GM12878 (cell line): ENCODE measurements at regions not wholly inside any gene's neighbourhood (a gene's known extent, or its start where the extent isn't known, plus 50 kb on each side); places are given as distances from the start of the nearest gene placed in this dataset.

ENCODE experiments used
- IRF3 ChIP-seq: fragments of 450-650 bp; IDR thresholded peaks from 2 replicates; pipeline ENCODE4 v1.6.1; 2014; ENCODE audit warnings: mild to moderate bottlenecking
- NFIC ChIP-seq: IDR thresholded peaks from 2 replicates; pipeline ENCODE4 v1.6.1; 2012; ENCODE audit warnings: low read depth, mild to moderate bottlenecking, inconsistent platforms, low read length, moderate library complexity
- NKRF ChIP-seq: fragments of 450-650 bp; conservative IDR thresholded peaks from 2 replicates; pipeline ENCODE4 v1.6.1; 2017; ENCODE audit warnings: mild to moderate bottlenecking, moderate library complexity
- NR2C1 ChIP-seq: fragments of 450-650 bp; IDR thresholded peaks from 2 replicates; pipeline ENCODE4 v1.6.1; 2017; ENCODE audit warnings: antibody characterized with exemption, mild to moderate bottlenecking, moderate library complexity
- SREBF1 ChIP-seq: IDR thresholded peaks from 2 replicates; pipeline ENCODE4 v1.6.1; 2012; ENCODE audit warnings: mild to moderate bottlenecking, low read length
- TCF3 ChIP-seq: IDR thresholded peaks from 2 replicates; pipeline ENCODE4 v1.6.1; 2012; ENCODE audit warnings: low read depth, mild to moderate bottlenecking, low read length, borderline replicate concordance; ENCODE audit not compliant: insufficient read depth
- ZBTB40 ChIP-seq: fragments of 450-650 bp; IDR thresholded peaks from 2 replicates; pipeline ENCODE4 v1.6.1; 2016; ENCODE audit warnings: mild to moderate bottlenecking, moderate library complexity, borderline replicate concordance

DNA sequence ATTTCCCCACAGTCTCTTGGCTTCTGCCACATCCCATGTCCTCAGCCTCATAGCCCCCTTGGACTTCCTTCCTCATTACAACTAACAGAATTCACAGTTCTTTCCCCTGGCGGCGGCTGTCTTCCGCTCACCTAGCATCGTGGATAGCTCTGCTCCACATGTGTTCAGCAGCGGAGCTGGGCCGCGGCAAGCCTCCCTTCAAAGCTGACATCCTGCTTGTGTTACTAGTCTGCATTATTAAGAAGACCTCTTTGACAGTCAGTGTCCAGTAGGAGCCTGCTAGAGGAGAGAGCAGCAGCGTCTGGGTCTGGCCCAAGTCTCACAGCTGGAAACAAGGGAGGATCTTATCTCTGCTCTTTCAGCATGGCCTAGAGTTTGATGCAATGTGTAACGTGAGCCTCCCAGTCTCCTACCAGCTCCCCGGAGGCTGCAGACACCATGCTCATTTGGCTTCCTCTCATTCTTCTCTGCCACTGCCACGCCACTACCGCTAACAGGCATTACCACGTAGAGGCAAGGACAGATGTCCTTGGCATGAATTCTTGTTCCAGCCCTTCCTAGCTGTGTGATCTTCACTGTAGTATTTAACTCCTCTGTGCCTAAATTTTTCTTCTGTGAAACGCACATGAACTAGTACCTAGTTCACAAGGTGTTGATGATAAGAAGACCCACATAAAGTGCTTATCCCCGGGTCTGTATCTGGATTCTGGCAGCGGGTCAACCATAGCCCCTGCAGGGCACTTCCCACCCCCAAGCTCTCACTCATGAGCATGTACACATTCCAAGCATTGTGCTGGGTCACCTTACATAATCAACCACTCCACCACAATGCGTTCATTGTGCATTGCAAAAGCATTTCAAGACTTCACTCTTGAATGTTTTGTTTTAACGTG is 107.1 kb upstream of the BACH2 start (continued):
- no peak for TF ChIP-seq TCF3
- TF ChIP-seq IRF3, result no peak
- TF ChIP-seq ZBTB40, result no peak
- no peak for TF ChIP-seq NKRF
- no peak for TF ChIP-seq NFIC
- TF ChIP-seq NR2C1, result no peak
- no peak for TF ChIP-seq SREBF1
